HuH-7 (cell line): ENCODE measurements at regions not wholly inside any gene's neighbourhood (a gene's known extent, or its start where the extent isn't known, plus 50 kb on each side); places are given as distances from the start of the nearest gene placed in this dataset.

Experiments used
- DNase-seq: peaks from one replicate; pipeline ENCODE4 v3.0.0; 2011; ENCODE audit warnings: low spot score

DNA sequence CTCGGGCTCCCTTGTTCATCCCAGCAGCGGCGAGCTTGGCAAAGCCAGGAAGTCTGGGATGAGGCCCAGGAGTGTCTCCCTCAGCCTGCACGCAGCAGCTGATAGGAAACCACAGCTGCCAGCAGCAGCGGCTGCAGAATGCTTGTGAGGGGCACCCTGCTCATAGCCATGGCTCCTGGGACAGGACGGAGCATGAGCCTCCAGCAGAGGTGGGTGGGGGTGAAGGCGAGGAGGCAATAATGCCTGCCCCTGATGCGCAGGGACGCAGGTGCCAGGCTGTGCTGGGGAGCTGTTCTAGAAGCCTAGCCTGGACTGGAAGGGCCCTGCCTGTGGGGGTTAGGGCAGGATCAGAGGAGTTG, 157.9 kb downstream of the CD83 start:
- no peak for DNase-seq

- DNase-seq: no peak
Observed at GRCh38 chr6:14276071-14276470, 158.5 kb downstream of the CD83 start.

GRCh38 chr6:14276667-14277404, 159.3 kb downstream of the CD83 start:
- no peak for DNase-seq

GRCh38 chr6:14277405-14277930, 159.9 kb downstream of the CD83 start:
- DNase-seq: no peak

DNA sequence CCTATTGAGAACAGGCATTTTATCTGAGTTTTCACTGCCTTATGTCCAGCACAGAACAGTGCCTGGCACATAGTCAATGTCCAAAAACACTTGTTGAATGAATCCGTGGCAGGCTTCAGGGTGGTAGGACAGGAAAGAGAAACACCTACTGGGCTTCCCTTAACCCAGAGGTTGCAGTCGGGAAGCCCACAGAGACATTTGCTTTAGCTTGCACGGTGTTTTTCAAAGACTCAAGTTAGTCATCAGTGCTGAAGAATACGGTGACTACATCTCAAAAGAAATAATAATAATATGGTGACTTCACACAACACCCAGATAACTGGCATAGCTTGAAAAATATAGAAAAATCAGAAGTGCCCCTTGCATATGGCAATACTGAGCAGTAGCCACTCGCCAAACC, 160.4 kb downstream of the CD83 start:
- DNase-seq: no peak

- DNase-seq: no peak
Observed at GRCh38 chr6:14278446-14278845, 160.9 kb downstream of the CD83 start.

GRCh38 chr6:14280006-14280510, 162.5 kb downstream of the CD83 start:
- DNase-seq: no peak

DNA sequence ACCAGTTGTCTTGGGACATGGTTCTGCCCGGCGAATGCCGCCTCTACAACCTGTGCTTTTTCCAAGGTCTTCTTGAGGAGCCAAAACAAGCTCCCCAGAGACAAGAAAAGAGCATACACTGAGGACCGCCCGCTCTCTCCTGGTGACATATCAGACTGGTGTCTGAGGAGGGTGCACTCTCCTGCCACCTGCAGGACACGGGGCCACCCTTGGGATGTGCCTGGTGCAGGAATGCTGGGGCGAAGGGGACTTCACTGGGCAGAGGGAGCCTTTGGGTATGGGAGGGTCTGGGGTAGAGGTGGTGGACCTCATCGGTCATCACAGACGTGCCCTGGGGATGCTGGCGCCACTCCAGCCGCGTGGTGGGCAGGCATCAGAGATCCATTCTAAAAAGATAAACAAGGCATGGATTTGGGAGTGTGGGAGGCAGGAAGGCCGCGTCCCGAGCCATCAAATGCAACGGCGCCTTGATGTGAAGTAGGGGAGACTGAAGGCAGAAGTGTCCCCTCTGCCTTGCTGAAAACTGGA, 163.3 kb downstream of the CD83 start:
- DNase-seq: peak; percentile 13

GRCh38 chr6:14281811-14282660, 164.5 kb downstream of the CD83 start:
- DNase-seq: no peak

DNA sequence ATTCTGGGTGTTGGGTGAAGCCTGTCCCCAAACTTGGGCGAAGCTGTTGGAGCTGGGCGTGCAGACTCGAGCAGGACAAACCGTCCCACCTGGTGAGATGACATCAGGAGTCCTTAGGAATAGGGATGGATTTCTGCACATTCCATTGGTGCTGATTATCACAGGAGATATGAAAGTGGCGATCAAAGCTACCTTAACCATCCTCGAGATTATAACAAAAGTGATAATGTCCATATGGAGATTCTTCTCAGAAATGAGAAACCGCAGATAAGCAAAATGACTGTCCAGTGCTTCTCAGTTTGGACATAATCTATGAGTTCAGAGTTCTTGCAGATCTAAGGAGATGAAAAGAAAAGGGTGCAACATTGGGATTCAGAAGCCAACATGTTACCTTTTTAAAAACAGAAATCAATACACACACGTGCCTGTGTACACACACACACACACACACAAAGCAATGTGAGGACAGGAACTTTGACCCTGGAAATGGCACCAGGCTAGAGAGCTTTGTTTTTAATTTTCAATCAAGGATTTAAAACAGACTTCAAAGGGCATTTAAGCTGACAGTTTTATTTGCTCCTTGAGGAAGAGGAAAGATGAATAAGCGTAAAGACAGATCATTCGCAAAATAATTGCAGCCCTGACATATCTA, 165.4 kb downstream of the CD83 start:
- no peak for DNase-seq

- DNase-seq: peak; percentile 25
Observed at GRCh38 chr6:14283600-14284235, 166.1 kb downstream of the CD83 start.

DNA sequence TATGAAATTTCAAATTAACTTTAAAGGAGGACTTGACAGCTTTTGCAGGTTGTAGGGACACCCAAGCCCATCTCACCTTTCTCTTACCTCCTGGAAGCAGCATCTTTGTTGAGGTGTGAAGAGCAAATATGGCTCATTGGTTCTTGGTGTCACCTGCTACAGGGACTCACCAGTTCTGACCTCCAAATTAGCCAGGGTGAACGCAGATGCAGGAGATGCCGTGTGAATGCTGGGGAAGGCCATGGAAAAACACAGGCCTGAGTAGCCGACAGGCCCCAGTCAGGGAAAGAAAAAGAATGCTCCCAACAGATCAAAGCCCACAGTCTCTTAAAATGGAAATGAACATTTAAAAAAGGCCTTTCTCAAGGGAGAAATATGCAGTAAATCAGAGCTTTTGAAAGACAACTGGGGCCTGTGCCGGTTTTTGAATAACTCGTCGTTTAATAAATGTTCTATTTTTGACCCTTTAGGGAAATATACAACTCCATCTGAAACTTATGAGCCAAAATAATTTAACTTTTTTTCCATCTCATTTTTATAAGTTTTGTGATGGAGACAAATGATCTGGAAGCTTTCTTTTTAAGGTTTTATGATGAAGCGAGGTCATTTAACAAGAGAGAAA, 167.5 kb downstream of the CD83 start:
- DNase-seq: no peak

- DNase-seq: no peak
Observed at GRCh38 chr6:14286144-14286543, 168.6 kb downstream of the CD83 start.

DNA sequence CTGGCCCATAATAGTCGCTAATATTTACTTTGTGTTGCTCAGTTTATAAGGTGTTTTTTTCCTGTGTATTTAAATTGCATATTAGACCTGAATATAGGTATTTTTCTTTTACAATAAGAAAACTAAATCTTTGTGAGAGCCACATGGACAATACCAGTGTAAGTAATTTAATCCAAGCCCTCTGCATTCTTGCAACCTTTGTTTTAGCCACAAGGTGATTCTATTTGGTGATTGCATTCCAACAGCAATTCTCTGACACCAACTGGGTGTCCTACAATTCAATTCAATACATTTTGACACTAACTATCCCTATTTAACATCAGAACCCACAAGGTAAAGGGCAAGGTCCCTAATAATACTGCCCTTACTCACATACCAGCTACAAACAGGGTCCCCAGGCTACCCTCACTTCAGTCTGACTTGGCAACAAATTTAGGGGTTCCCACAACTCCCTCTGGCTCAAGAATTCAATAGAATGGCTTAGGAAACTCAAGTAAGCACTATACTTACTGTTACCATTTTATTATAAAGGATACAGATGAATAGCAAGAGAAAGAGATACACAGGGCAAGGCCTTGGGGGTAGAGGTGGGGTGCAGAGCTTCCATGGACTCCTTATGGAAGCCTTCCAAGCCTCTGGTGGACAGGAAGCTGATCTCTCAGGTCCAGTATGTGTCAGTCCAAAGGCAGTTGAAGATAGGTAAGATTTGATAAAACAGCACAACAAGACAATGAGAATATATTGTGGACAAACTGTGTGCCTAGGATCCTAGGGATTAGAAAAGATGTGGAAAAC, 169.3 kb downstream of the CD83 start:
- DNase-seq: no peak

DNA sequence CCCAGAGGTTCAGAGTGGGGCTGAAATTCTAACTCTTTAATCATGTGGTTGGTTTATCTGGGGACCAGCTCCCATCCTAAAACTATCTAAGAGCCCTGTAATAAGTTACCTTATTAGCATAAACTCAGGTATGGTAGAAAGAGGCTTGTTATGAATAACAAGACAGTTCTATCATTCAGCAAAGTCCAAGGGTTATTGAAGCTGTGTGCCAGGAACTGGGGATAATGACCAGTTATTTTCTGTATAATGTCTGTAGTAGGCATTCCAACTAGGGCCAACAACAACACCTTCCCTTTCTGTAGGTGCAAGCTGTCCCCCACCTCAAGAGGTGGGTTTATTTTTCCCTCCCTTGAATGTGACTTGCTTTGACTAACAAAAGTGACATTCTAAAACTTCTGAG, 170.1 kb downstream of the CD83 start:
- no peak for DNase-seq

- no peak for DNase-seq
Observed at GRCh38 chr6:14288910-14289309, 171.3 kb downstream of the CD83 start.

DNA sequence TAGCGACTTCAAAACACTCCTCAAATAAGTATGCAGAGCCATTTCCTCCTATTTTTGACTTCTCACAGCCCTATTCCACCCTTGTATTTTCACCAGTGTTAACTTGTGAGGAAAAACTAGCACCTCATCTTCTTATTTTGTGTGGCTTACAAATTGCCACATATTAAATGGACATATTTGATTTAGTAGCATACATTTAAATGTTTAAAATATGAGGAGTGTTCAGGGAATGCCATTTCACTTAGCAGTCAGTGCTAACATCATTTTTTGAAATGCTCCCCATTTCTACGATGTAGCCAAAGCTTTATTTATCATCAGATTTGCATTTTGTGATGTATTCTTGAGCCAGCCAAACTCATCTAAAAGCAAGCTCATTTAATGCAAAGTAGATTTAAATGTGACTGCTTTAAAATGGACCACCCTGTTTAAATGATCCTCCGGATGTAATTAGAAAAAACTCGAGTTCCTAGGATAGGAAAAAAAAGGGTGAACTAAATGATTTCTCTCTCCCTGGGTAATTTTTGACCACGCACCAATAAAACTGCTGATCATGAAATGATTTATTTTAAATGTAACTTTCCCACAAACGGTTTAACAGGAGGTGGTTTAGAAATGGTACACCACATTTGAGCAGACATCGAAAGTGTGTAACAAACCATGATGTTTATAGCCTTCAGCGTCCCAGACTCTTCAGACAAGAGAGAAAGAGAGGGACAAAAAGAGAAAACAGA, 172.6 kb downstream of the CD83 start:
- DNase-seq: no peak

DNA sequence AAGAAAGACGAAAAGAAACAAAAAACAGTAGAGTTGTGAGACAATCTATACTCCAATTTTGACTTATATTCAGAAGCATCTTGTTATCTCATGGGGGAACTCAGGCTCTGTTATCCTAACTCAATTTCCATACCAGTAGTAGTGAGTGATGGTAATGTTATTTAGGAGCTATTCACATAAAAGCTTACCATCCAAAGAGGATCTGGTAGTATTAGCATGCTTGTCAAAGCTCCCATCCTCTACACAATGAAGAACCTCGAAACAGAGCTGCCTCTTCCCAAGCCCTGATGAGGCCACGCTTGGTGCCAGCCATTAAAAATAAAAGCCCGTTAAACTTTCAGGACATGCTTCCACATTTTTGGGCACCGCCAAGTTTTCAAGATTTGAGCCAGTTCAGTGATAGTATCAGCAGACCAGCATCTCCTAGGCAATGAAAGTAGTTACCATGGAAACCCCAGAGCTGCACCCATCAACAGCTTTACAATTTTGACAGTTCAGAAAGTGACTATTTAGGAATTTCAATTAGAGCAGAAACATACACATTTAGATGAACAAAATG, 173.3 kb downstream of the CD83 start:
- no peak for DNase-seq

GRCh38 chr6:14291331-14291730, 173.8 kb downstream of the CD83 start:
- DNase-seq: no peak

GRCh38 chr6:14292119-14292518, 174.5 kb downstream of the CD83 start:
- no peak for DNase-seq
